GM20000 (cell line): ENCODE measurements at regions not wholly inside any gene's neighbourhood (a gene's known extent, or its start where the extent isn't known, plus 50 kb on each side); places are given as distances from the start of the nearest gene placed in this dataset.

ENCODE experiments used
- DNase-seq: peaks from one replicate; pipeline ENCODE4 v3.0.0; 2012; ENCODE audit warnings: low spot score
- TF ChIP-seq, protein P1 (sequence below): IDR thresholded peaks from 2 replicates; pipeline ENCODE4 v1.5.1; 2012; ENCODE audit warnings: mild to moderate bottlenecking, control low read depth; ENCODE audit errors: extremely low read depth, missing control alignments

DNA sequence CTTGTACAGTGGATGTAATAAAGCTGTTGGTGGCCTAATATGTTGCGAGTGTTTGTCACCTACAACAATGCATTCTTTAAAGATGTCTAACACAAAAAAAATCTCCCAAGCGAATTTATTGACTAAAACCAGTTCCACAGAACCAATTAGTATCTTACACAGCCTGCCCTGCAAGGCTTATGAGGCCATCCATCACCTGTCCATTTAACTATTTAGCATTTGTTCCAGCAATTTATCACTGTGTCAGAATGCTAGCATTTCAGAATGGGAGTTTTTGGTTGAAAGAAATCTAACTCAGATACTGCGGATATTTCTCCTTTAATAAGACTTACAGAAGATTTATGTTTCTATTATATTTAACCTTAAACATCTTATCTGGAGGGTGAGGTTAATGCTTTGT is 831.1 kb upstream of the PRMT6 start:
- TF ChIP-seq, protein P1, sequence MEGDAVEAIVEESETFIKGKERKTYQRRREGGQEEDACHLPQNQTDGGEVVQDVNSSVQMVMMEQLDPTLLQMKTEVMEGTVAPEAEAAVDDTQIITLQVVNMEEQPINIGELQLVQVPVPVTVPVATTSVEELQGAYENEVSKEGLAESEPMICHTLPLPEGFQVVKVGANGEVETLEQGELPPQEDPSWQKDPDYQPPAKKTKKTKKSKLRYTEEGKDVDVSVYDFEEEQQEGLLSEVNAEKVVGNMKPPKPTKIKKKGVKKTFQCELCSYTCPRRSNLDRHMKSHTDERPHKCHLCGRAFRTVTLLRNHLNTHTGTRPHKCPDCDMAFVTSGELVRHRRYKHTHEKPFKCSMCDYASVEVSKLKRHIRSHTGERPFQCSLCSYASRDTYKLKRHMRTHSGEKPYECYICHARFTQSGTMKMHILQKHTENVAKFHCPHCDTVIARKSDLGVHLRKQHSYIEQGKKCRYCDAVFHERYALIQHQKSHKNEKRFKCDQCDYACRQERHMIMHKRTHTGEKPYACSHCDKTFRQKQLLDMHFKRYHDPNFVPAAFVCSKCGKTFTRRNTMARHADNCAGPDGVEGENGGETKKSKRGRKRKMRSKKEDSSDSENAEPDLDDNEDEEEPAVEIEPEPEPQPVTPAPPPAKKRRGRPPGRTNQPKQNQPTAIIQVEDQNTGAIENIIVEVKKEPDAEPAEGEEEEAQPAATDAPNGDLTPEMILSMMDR: no peak

DNA sequence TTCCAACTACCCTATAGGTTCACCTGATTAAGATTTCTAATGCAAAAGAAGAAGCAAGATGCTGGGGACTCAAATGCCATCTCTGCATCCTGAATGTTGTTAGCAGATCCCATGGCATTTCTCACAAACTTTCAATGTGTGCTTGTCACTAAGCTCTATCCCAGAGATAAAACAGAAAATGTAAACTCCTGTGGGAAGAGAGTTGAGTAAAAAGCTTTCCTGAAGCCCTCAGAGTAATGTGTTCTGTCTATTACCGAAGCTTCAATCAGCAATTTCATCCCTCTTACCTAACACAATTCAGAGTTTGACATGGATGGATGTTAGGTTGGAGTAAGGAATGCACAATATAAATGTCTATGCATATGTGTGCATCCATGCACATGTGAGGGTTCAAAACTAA is 829.9 kb upstream of the PRMT6 start:
- no peak for DNase-seq
- TF ChIP-seq, protein P1: no peak

More for the DNA sequence above, 831.1 kb upstream of the PRMT6 start:
- no peak for DNase-seq

DNA sequence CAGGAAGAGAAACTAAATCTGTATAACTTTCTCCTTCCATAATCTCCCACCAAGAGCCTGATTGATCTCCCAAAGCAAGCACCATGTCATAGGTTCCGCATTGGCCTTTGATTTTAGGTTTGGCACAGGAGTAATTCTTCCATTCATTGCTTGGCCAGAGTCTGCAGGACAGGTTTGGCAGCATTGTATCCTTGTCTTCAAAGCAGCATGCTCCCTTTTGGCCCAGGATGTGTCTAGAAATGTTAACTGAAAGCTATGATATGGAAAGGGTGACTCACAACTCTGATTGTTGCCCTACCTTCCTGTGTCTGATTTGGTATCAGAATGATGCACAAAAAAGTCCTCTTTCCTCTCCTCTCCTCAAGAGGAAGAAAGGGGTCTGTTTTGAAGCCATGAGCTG is 824.3 kb upstream of the PRMT6 start:
- TF ChIP-seq, protein P1: no peak
- DNase-seq: no peak

DNA sequence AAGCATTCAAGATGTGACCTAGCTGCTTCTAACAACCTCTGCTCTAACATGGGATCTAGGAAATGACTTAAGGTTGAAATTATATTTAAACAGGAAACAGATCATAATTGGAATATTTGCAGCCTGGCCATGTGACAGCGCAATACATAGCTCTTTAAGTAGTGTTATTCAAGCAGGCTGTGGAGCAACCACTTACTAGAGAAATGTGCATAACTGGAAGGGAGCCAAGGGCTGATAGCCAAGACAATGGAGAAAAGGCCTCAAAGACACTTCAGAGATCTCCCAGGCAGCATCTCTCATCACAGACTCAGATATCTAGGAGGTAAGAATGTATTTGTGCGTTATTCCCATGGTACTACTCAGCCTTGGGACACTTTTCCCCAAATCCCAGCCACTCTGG is 823.0 kb upstream of the PRMT6 start:
- no peak for DNase-seq
- TF ChIP-seq, protein P1: no peak

DNA sequence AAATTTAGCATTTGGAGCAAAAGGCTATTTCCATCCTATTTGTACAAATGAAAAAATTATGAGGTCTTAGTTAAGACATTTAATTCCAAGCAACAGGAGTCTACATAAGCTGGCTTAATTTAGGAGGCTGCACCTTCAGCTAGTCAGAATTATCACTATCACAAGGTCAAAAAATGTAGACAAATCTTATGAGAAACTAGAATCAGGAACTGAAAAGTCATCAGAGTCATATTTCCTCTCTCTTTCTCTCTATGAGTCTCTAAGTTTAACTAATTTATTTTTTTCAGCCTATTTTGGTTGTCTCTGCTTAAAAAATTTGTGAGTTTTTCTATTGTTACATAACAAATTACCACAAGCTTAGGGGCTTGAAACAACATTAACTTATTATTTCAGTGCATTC is 807.1 kb upstream of the PRMT6 start:
- TF ChIP-seq, protein P1: no peak
- no peak for DNase-seq

DNA sequence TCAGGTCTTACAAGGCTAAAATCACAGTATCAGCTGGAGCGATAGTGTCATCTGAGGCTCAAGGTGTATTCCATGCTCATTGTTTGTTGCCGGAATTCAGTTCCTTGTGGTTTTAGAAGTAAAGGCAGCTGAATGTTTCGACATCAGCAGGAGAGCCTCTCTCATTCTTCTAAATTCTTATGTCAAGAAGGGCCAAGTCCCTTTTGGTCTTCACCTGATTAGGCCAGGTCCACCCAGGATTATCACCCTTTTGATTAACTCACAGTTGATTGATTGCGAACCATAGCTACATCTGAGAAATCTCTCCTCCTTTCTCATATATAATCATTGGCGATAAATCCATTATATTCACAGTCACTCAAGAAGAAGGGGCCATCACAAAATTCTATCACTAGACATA is 806.7 kb upstream of the PRMT6 start:
- TF ChIP-seq, protein P1: no peak
- no peak for DNase-seq

DNA sequence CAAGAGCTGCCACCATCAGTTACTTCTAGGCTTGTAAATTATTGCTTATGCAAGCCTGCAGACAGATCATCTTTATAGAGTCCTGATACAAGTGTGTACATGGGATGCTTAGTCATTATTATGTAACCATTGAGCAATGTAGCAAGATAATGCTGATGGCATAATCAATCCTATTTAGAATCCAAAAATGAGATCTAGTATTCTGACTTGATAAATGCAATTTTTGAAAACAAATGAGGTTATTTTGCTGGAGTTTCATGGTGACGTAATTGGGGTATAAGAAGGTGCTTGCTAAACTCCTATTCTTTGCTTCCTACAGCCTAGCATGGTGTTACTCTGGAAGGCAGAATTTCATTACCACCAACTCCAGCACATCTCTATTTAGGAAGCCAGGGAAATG is 801.7 kb upstream of the PRMT6 start:
- no peak for DNase-seq
- TF ChIP-seq, protein P1: no peak
